ENCODE measurements at regions not wholly inside any gene's neighbourhood (a gene's known extent, or its start where the extent isn't known, plus 50 kb on each side); places are given as distances from the start of the nearest gene placed in this dataset.
"Not testable (repeated sequence)": the region's sequence is repeated elsewhere in the genome, so short reads cannot be mapped to it uniquely, and the experiment has no call there.

- no peak for DNase-seq
Observed at GRCh38 chr10:52558090-52558489, 214.5 kb downstream of the MBL2 start.

GRCh38 chr10:52561322-52561721 is 211.3 kb downstream of the MBL2 start:
- no peak for DNase-seq

DNA sequence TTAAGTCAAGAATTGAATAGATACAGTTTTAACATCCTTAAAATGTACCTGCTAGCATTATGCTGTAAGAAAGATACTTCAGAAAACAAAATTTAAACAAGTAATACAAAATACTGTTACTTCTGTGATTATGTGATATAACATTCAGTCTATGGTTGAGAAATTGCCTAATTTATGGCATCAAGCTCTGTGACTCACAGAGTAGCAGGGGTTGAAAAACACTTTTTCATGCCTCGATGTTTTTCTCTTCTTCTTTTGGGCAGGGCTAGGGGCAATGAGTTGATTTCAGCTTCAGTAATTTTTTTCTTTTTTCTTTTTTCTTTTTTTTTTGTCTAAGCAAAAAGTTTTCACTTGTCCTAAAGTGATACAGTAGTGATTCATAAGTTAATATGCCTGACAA is 209.2 kb downstream of the MBL2 start:
- DNase-seq = no peak

- no peak for DNase-seq
Observed at GRCh38 chr10:52566471-52567246, 205.9 kb downstream of the MBL2 start.

DNA sequence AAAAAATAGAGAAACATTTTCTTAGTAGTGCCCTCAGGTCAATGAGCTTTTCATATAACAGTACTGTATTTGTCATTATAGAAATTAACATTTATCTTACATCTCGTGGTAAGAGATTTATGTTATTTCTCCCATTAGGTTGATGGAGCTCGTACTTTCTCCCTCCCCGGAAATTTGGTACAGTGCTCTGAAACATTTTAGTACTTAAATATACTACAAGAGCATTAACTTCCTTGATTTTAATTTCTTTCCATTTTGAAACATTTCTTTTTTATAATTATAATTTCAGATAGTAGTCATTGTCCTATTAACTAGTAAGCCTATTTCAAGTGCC is 205.4 kb downstream of the MBL2 start:
- no peak for DNase-seq

- no peak for DNase-seq
Observed at GRCh38 chr10:52568309-52568708, 204.3 kb downstream of the MBL2 start.

GRCh38 chr10:52570490-52570889 is 202.1 kb downstream of the MBL2 start:
- no peak for DNase-seq

DNA sequence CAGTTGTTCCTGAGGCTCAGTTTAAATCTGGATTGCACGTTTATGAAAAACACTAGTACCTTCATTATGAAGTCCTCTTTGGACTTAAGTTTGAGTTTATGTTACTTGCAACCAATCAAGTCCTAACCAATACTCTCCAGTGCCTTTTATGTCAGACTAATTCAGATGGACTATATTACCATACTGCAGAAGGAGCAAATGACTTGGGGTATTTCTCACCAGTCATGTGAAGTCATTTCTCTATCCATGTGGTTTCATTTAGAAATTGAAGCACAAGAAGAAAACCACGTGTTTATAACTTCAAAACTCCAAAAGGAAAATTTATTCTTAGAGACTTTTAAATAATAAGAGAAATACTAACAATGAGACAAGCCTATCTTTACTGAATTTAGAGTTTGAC is 201.6 kb downstream of the MBL2 start:
- DNase-seq = no peak

- DNase-seq = no peak
Observed at GRCh38 chr10:52571516-52572182, 200.9 kb downstream of the MBL2 start.

GRCh38 chr10:52573347-52573746 is 199.2 kb downstream of the MBL2 start:
- DNase-seq = no peak

GRCh38 chr10:52574697-52575096 is 197.9 kb downstream of the MBL2 start:
- no peak for DNase-seq

- DNase-seq = no peak
Observed at GRCh38 chr10:52577047-52577446, 195.5 kb downstream of the MBL2 start.

- no peak for DNase-seq
Observed at GRCh38 chr10:52578871-52579405, 193.6 kb downstream of the MBL2 start.

GRCh38 chr10:52581636-52582035 is 190.9 kb downstream of the MBL2 start:
- not testable (repeated sequence) for DNase-seq

GRCh38 chr10:52583336-52583735 is 189.2 kb downstream of the MBL2 start:
- no peak for DNase-seq

DNA sequence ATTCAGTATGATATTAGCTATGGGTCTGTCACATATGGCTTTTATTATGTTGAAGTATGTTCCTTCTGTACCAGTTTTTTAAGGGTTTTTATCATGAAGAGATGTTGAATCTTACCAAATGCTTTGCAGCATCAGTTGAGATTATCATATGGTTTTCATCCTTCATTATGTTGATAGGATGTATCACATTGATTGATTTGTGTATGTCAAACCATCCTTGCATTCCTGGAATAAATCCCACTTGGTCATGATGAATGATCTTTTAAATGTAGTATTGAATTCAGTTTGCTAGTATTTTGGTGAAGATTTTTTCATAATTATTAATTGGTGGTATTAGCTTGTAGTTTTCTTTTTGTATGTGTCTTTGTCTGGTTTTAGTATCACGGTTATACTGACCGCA is 185.9 kb downstream of the MBL2 start:
- no peak for DNase-seq

DNA sequence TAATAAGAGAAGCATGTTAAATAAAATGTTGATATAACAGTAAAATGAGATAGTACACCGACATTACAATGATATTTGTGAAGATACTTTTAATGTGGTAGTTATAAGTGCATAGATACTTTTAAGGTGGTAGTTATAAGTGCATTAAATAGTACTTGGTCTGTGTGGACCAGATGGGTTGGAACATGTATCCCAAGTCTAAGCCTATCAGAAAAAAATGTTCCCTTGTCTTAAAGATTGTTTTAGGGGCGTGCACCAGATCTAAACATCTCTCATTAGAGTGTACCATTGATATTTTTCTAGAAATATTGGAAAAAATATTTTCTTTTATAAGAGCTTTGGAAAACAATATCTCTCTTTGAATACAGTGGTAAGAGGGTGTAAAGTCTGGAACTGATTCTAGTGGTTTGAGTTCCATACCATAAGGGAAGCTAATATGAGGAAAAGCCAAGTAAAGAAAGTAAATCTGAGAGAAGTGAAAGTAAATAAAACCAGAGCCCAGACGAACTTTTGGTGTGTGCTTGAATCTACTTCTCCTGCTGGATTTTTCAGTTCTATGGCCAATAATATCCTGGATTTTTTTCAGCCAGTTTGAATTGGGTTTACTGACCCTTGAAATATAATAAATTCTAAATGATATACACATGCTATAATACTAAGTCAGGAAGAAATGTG is 175.3 kb downstream of the MBL2 start:
- DNase-seq = no peak

DNA sequence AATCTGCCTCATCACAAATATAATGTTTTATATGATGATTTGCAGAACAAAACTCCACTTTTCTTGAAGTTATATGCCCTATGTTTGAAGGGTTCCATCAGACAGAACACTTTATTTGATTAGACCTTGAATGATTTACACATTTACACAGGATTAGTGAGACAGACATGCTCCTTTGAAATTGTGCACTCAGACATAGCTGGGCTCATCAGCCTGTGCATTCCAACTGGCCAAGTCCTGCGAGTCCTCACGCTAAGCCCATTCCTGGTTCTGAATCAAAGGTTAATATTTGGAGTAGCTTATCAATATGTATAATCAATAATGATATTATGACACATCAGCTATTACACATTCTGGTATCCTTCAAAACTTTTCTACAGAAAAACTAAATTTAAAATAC is 173.6 kb downstream of the MBL2 start:
- no peak for DNase-seq

GRCh38 chr10:52599551-52600200 is 172.9 kb downstream of the MBL2 start:
- no peak for DNase-seq

- not testable (repeated sequence) for DNase-seq
Observed at GRCh38 chr10:52604131-52604530, 168.5 kb downstream of the MBL2 start.

- no peak for DNase-seq
Observed at GRCh38 chr10:52609071-52609470, 163.5 kb downstream of the MBL2 start.

GRCh38 chr10:52609626-52610240 is 162.9 kb downstream of the MBL2 start:
- no peak for DNase-seq

DNA sequence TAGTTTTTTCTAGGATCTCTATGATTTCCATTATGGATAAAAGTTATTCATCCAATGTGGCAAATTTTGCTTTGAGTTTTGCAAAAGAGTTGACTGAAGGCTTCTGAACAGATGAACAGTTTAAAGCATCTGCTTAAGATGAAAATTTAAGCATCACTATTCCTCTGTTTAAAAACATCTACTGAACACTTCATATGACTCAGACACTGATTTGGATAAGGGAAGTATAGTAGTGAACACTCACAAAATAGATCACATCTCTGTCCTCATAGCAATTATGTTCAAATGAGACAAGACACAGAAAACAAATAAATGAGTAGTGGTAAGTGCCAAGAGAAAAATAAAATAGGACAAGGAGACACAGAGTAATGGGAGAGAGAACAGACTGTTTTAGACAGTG is 157.3 kb downstream of the MBL2 start:
- DNase-seq = no peak
